Testis (tissue), 2 donors: ENCODE measurements at regions not wholly inside any gene's neighbourhood (a gene's known extent, or its start where the extent isn't known, plus 50 kb on each side); places are given as distances from the start of the nearest gene placed in this dataset.

Experiments
- CTCF ChIP-seq, 3 experiments: fragments of 450-650 bp in 2 of 3; fragments of 200-600 bp in 1 of 3; sonication (generic) in 1 of 3; IDR thresholded peaks; one replicate each; pipeline ENCODE4 v1.5.1; 2016 to 2019; ENCODE audit warnings: antibody characterized with exemption in 3 of 3, mild to moderate bottlenecking in 2 of 3, moderate library complexity in 1 of 3
- POLR2A ChIP-seq: fragments of 450-650 bp; IDR thresholded peaks from one replicate; pipeline ENCODE4 v1.6.1; 2017; ENCODE audit warnings: antibody characterized with exemption, mild to moderate bottlenecking, moderate library complexity

- TF ChIP-seq CTCF (IDR thresholded peaks at IDR 0.05) (no peak), POLR2A (no peak)
Measured at GRCh38 chr12:65522956-65523860, 244.7 kb downstream of the MSRB3 start.
